Neural cell (in vitro differentiated cells): ENCODE measurements at regions not wholly inside any gene's neighbourhood (a gene's known extent, or its start where the extent isn't known, plus 50 kb on each side); places are given as distances from the start of the nearest gene placed in this dataset.

ENCODE experiments used
- CTCF ChIP-seq: fragments of 450-650 bp; IDR thresholded peaks from 2 replicates; pipeline ENCODE4 v1.5.1; 2014; ENCODE audit warnings: antibody characterized with exemption, mild to moderate bottlenecking, moderate library complexity; ENCODE audit not compliant: poor library complexity, severe bottlenecking
- EP300 ChIP-seq: fragments of 450-650 bp; conservative IDR thresholded peaks from 2 replicates; pipeline ENCODE4 v1.6.1; 2014; ENCODE audit warnings: antibody characterized with exemption, mild to moderate bottlenecking, moderate library complexity; ENCODE audit not compliant: poor library complexity, severe bottlenecking
- EZH2 ChIP-seq: fragments of 200-600, 300-800 bp; shearing (Covaris generic), sonication (generic); IDR thresholded peaks from 2 replicates; pipeline ENCODE4 v1.6.1; 2014; ENCODE audit warnings: antibody characterized with exemption, low read length, borderline replicate concordance, mild to moderate bottlenecking; ENCODE audit not compliant: insufficient read depth, poor library complexity, severe bottlenecking
- MXI1 ChIP-seq: fragments of 450-650 bp; conservative IDR thresholded peaks from 2 replicates; pipeline ENCODE4 v1.6.1; 2014; ENCODE audit warnings: antibody characterized with exemption, mild to moderate bottlenecking; ENCODE audit not compliant: poor library complexity, severe bottlenecking
- POLR2AphosphoS5 ChIP-seq: IDR thresholded peaks from 2 replicates; pipeline ENCODE4 v1.6.1; 2012
- TAF1 ChIP-seq: IDR thresholded peaks from 2 replicates; pipeline ENCODE4 v1.6.1; 2012; ENCODE audit warnings: low read depth

- TF ChIP-seq CTCF (no peak), TAF1 (no peak), EZH2 (no peak), POLR2AphosphoS5 (no peak), EP300 (no peak), MXI1 (no peak)
Observed at GRCh38 chr20:60513141-60513540, 554.9 kb downstream of the CDH26 start.
